ENCODE measurements at regions not wholly inside any gene's neighbourhood (a gene's known extent, or its start where the extent isn't known, plus 50 kb on each side); places are given as distances from the start of the nearest gene placed in this dataset.
A peak's percentile ranks its signal among the peaks of the same experiment; 100 is the strongest.
"Not testable (repeated sequence)": the region's sequence is repeated elsewhere in the genome, so short reads cannot be mapped to it uniquely, and the experiment has no call there.

GRCh38 chr2:239832490-239833268 is 192.5 kb downstream of the NDUFA10 start:
- no peak for DNase-seq (ENCODE audit: low spot score)

GRCh38 chr2:239831861-239832489 is 193.2 kb downstream of the NDUFA10 start:
- DNase-seq (ENCODE audit: low spot score), result no peak

- DNase-seq (ENCODE audit: low spot score), result no peak
Measured at GRCh38 chr2:239831001-239831731, 194.0 kb downstream of the NDUFA10 start.

GRCh38 chr2:239830121-239831000 is 194.8 kb downstream of the NDUFA10 start:
- no peak for DNase-seq (ENCODE audit: low spot score)

- no peak for DNase-seq (ENCODE audit: low spot score)
Measured at GRCh38 chr2:239829326-239829725, 195.8 kb downstream of the NDUFA10 start.

GRCh38 chr2:239828973-239829275 is 196.2 kb downstream of the NDUFA10 start:
- DNase-seq (ENCODE audit: low spot score), result not testable (repeated sequence)

- no peak for DNase-seq (ENCODE audit: low spot score)
Measured at GRCh38 chr2:239828192-239828972, 196.8 kb downstream of the NDUFA10 start.

- DNase-seq (ENCODE audit: low spot score), result no peak
Measured at GRCh38 chr2:239827523-239827890, 197.6 kb downstream of the NDUFA10 start.

GRCh38 chr2:239826786-239827522 is 198.2 kb downstream of the NDUFA10 start:
- no peak for DNase-seq (ENCODE audit: low spot score)

- DNase-seq (ENCODE audit: low spot score), result no peak
Measured at GRCh38 chr2:239826376-239826775, 198.8 kb downstream of the NDUFA10 start.

- DNase-seq (ENCODE audit: low spot score), result no peak
Measured at GRCh38 chr2:239825705-239825979, 199.5 kb downstream of the NDUFA10 start.

GRCh38 chr2:239824866-239825704 is 200.1 kb downstream of the NDUFA10 start:
- DNase-seq (ENCODE audit: low spot score), result no peak

GRCh38 chr2:239824046-239824694 is 201.0 kb downstream of the NDUFA10 start:
- peak; percentile 54 for DNase-seq (ENCODE audit: low spot score)

GRCh38 chr2:239822146-239822831 is 202.9 kb downstream of the NDUFA10 start:
- DNase-seq (ENCODE audit: low spot score), result no peak

- no peak for DNase-seq (ENCODE audit: low spot score)
Measured at GRCh38 chr2:239821694-239822075, 203.5 kb downstream of the NDUFA10 start.

- DNase-seq (ENCODE audit: low spot score), result no peak
Measured at GRCh38 chr2:239820836-239821693, 204.1 kb downstream of the NDUFA10 start.

GRCh38 chr2:239819974-239820555 is 205.1 kb downstream of the NDUFA10 start:
- DNase-seq (ENCODE audit: low spot score), result peak; percentile 20
